HCT116 (cell line): ENCODE measurements at regions not wholly inside any gene's neighbourhood (a gene's known extent, or its start where the extent isn't known, plus 50 kb on each side); places are given as distances from the start of the nearest gene placed in this dataset.
A peak's percentile ranks its signal among the peaks of the same experiment; 100 is the strongest.

ENCODE experiments used
- ATAC-seq: fragments of 200-7000 bp; cut with Tn5 transposase; 2 replicates; pipeline ENCODE4 v1.9.1; 2020; ENCODE audit warnings: mild to moderate bottlenecking, moderate library complexity
- BruUV-seq: library from RNA; stranded (reverse); fragments of 400-500 nt; replicated peaks from 2 replicates; lab custom pipeline; 2021; lab: Mats Ljungman, UMichigan
- CTCF ChIA-PET: fragments of 300-600 bp; sonication (Branson Sonifier 250); formaldehyde crosslinking; loops from one replicate; lab custom pipeline; 2021; ENCODE audit warnings: antibody characterized with exemption; lab: Charles Lee
- POLR2A ChIA-PET: fragments of 300-600, 350-600 bp; sonication (Branson Sonifier 250); formaldehyde crosslinking; loops from one replicate; lab custom pipeline; 2021; ENCODE audit warnings: antibody characterized with exemption; lab: Charles Lee
- RAD21 ChIA-PET, 2 experiments: fragments of 300-600 bp; sonication (Branson Sonifier 250); formaldehyde crosslinking; loops; one replicate each; lab custom pipeline; 2023; ENCODE audit warnings: low total read pairs in 2 of 2; ENCODE audit not compliant: uncharacterized antibody in 2 of 2, unreplicated experiment in 2 of 2, low non-redundant PET in 1 of 2; lab: Charles Lee
- DNase-seq: peaks from one replicate; pipeline ENCODE4 v3.0.0-alpha.2; 2010; ENCODE audit warnings: low read depth, low spot score
- H2AFZ ChIP-seq: fragments of 200-600 bp; shearing (Covaris generic), sonication (generic); 2 replicates; pipeline ENCODE4 v1.6.1; 2017; ENCODE audit warnings: low read depth, mixed run types, mixed read lengths, antibody characterized with exemption, low read length; ENCODE audit not compliant: poor library complexity, severe bottlenecking
- H3K27ac ChIP-seq: 2 replicates; pipeline ENCODE4 v1.5.1; 2012; ENCODE audit warnings: low read depth, low read length
- H3K27me3 ChIP-seq: fragments of 200-600 bp; sonication (generic); 2 replicates; pipeline ENCODE4 v1.6.1; 2016; ENCODE audit warnings: mixed run types, low read length, mixed read lengths; ENCODE audit not compliant: insufficient read depth
- H3K36me3 ChIP-seq, 2 experiments: fragments of 200-500 bp in 1 of 2; fragments of 200-600 bp in 1 of 2; sonication (Bioruptor generic) in 1 of 2; sonication (generic) in 1 of 2; 2 replicates each; pipeline versions ENCODE4 v1.5.1 to v1.6.1; 2014 to 2016; ENCODE audit warnings: low read length in 2 of 2, inconsistent platforms in 1 of 2, mixed read lengths in 1 of 2, mixed run types in 1 of 2; ENCODE audit not compliant: insufficient read depth in 2 of 2, control insufficient read depth in 1 of 2
- H3K4me1 ChIP-seq, 2 experiments: fragments of 200-600 bp in 1 of 2; sonication (generic) in 1 of 2; 2 replicates each; pipeline versions ENCODE4 v1.5.1 to v1.6.1; 2012 to 2017; ENCODE audit warnings: low read length in 2 of 2, inconsistent platforms in 1 of 2, mild to moderate bottlenecking in 1 of 2, mixed read lengths in 1 of 2, mixed run types in 1 of 2, moderate library complexity in 1 of 2; ENCODE audit not compliant: insufficient read depth in 2 of 2, control insufficient read depth in 1 of 2
- H3K4me2 ChIP-seq: fragments of 200-600 bp; sonication (generic); 2 replicates; pipeline ENCODE4 v1.6.1; 2017; ENCODE audit warnings: mixed run types, low read length, mixed read lengths
- H3K4me3 ChIP-seq, 2 experiments: fragments of 200-600 bp in 1 of 2; sonication (generic) in 1 of 2; replicated peaks in 1 of 2; 2 replicates each; pipeline ENCODE4 v1.5.1; 2011 to 2016; ENCODE audit warnings: low read length in 2 of 2, control low read depth in 1 of 2, low read depth in 1 of 2, mild to moderate bottlenecking in 1 of 2, mixed read lengths in 1 of 2, mixed run types in 1 of 2
- H3K79me2 ChIP-seq: fragments of 200-600 bp; sonication (generic); 2 replicates; pipeline ENCODE4 v1.6.1; 2017; ENCODE audit warnings: mild to moderate bottlenecking, mixed run types, low read length, moderate library complexity, mixed read lengths; ENCODE audit not compliant: insufficient read depth
- H3K9ac ChIP-seq: fragments of 200-600 bp; sonication (generic); 2 replicates; pipeline ENCODE4 v1.6.1; 2016; ENCODE audit warnings: low read length, mixed read lengths
- H3K9me2 ChIP-seq: fragments of 200-600 bp; sonication (generic), shearing (Covaris generic); 2 replicates; pipeline ENCODE4 v1.6.1; 2017; ENCODE audit warnings: mixed run types, mild to moderate bottlenecking, moderate library complexity; ENCODE audit not compliant: insufficient read depth
- H3K9me3 ChIP-seq, 2 experiments: fragments of 200-500 bp in 1 of 2; fragments of 200-600 bp in 1 of 2; sonication (Bioruptor generic) in 1 of 2; sonication (generic) in 1 of 2; 2 replicates each; pipeline ENCODE4 v1.6.1; 2014 to 2017; ENCODE audit warnings: low read length in 2 of 2, mixed read lengths in 2 of 2, inconsistent platforms in 1 of 2, low read depth in 1 of 2, mild to moderate bottlenecking in 1 of 2, mixed run types in 1 of 2, moderate library complexity in 1 of 2; ENCODE audit not compliant: control insufficient read depth in 1 of 2, insufficient read depth in 1 of 2
- H4K20me1 ChIP-seq: fragments of 200-600 bp; sonication (generic), shearing (Covaris generic); 2 replicates; pipeline ENCODE4 v1.6.1; 2017; ENCODE audit warnings: mixed run types, mild to moderate bottlenecking, moderate library complexity; ENCODE audit not compliant: insufficient read depth
- CBX3 ChIP-seq: IDR thresholded peaks from 2 replicates; pipeline ENCODE4 v1.6.1; 2012; ENCODE audit warnings: low read depth
- CTCF ChIP-seq, 3 experiments: fragments of 200-600 bp in 1 of 3; sonication (generic) in 1 of 3; IDR thresholded peaks in 2 of 3; conservative IDR thresholded peaks in 1 of 3; 2 replicates each; pipeline ENCODE4 v1.5.1; 2012 to 2017; ENCODE audit warnings: low read depth in 2 of 3, low read length in 2 of 3, antibody characterized with exemption in 1 of 3, borderline replicate concordance in 1 of 3, control low read depth in 1 of 3, mild to moderate bottlenecking in 1 of 3, mixed read lengths in 1 of 3, mixed run types in 1 of 3, moderate library complexity in 1 of 3; ENCODE audit not compliant: insufficient read depth in 1 of 3
- ELF1 ChIP-seq: IDR thresholded peaks from 2 replicates; pipeline ENCODE4 v1.6.1; 2012; ENCODE audit warnings: low read depth, borderline replicate concordance
- EZH2 ChIP-seq: fragments of 200-600 bp; sonication (generic); IDR thresholded peaks from 2 replicates; pipeline ENCODE4 v1.6.1; 2017; ENCODE audit warnings: antibody characterized with exemption, mixed run types
- EZH2phosphoT487 ChIP-seq: fragments of 200-600 bp; IDR thresholded peaks from 2 replicates; pipeline ENCODE4 v1.6.1; 2018; ENCODE audit warnings: antibody characterized with exemption, borderline replicate concordance
- FOSL1 ChIP-seq: IDR thresholded peaks from 2 replicates; pipeline ENCODE4 v1.6.1; 2012; ENCODE audit warnings: low read depth
- JUND ChIP-seq: IDR thresholded peaks from 2 replicates; pipeline ENCODE4 v1.6.1; 2012
- POLR2AphosphoS5 ChIP-seq: IDR thresholded peaks from 2 replicates; pipeline ENCODE4 v1.6.1; 2011; ENCODE audit warnings: mild to moderate bottlenecking, low read depth, low read length, moderate library complexity
- RAD21 ChIP-seq: IDR thresholded peaks from 2 replicates; pipeline ENCODE4 v1.6.1; 2012; ENCODE audit warnings: low read depth, mild to moderate bottlenecking
- REST ChIP-seq: IDR thresholded peaks from 2 replicates; pipeline ENCODE4 v1.6.1; 2012; ENCODE audit warnings: low read depth
- SP1 ChIP-seq: IDR thresholded peaks from 2 replicates; pipeline ENCODE4 v1.6.1; 2012; ENCODE audit warnings: low read depth
- SRF ChIP-seq: IDR thresholded peaks from 2 replicates; pipeline ENCODE4 v1.6.1; 2012; ENCODE audit warnings: low read depth
- TCF7L2 ChIP-seq: IDR thresholded peaks from 2 replicates; pipeline ENCODE4 v1.7.0; 2011; ENCODE audit warnings: borderline replicate concordance, inconsistent platforms; ENCODE audit not compliant: insufficient read depth, insufficient read length; ENCODE audit errors: extremely low read depth
- ZFX ChIP-seq: fragments of 450-650 bp; IDR thresholded peaks from 2 replicates; pipeline ENCODE4 v1.6.1; 2017
- ZNF274 ChIP-seq: fragments of 200-500 bp; sonication (Bioruptor generic); IDR thresholded peaks from 2 replicates; pipeline ENCODE4 v1.6.1; 2014; ENCODE audit warnings: mild to moderate bottlenecking, low read depth, low read length, inconsistent platforms
- intact Hi-C: fragments of 100-400 bp; cut with micrococcal nuclease; formaldehyde crosslinking; loops from 2 replicates; pipeline ENCODE4 v1.10.0; 2022

- Histone ChIP-seq H4K20me1 (no peaks in the 10 kb centered on the region), H3K27me3 (no peaks in the 10 kb centered on the region), H3K27ac (peak overlapping the region; percentile 59), H3K4me2 (peak overlapping the region; percentile 65), H3K4me1 (peaks cover 16 to 21% of the 10 kb centered on the region in 2 experiments), H3K4me3 (peak overlapping the region in 1 of 2 experiments; percentile 17; a peak in 1 of 4 replicates), H2AFZ (no peak overlapping the region), H3K36me3 (peaks cover 5 to 11% of the 10 kb centered on the region in 2 experiments; a peak in 3 of 4 replicates), H3K9me2 (no peaks in the 10 kb centered on the region), H3K9ac (0 out of 2 replicates have a peak overlapping the region, but pooled peaks have one; percentile 15), H3K9me3 (no peaks in the 10 kb centered on the region), H3K79me2 (no peaks in the 10 kb centered on the region)
- ChIA-PET POLR2A (interaction anchor here (0.6 to 1.6 kb wide), 3 partner anchors 8 to 14 kb away, joined by 3 to 7 read pairs (median 3); no protein-coding TSS in a partner anchor), RAD21 (interaction anchor here in 1 of 2 experiments (1.4 kb wide), 1 partner anchor 370 kb away, joined by 3 read pairs; no protein-coding TSS in a partner anchor), CTCF (interaction anchor here (0.5 to 3.4 kb wide), 16 partner anchors 8 to 553 kb away, joined by 3 to 31 read pairs (median 6); partner anchors contain the start of gene SRD5A3)
- ATAC-seq (peak; percentile 98), DNase-seq (peak; percentile 87)
- intact Hi-C loops = loop anchor here (1.0 to 10.0 kb wide), 3 partner anchors 137 to 761 kb away; partner anchors contain the start of gene CEP135
- no TSS peak for BruUV-seq
- TF ChIP-seq TCF7L2 (no peak), FOSL1 (peak; percentile 64), EZH2phosphoT487 (no peak), EZH2 (no peak), SP1 (peak; percentile 35; the same call in 1 of the 2 replicates), CBX3 (no peak), SRF (no peak), POLR2AphosphoS5 (no peak), REST (no peak), ZNF274 (no peak), ELF1 (no peak), ZFX (no peak), RAD21 (no peak), CTCF (IDR thresholded peaks at IDR 0.05 in 2 of 3, conservative IDR thresholded peaks at IDR 0.05 in 1 of 3; ENCODE audit: borderline replicate concordance in 1 of 3, insufficient read depth in 1 of 3, low read depth in 2 of 3, low read length in 2 of 3) (no peak), JUND (peak; percentile 75)
- TF ChIP-seq, all 23 proteins: peak for 3
Observed at GRCh38 chr4:55183926-55184599, 58.7 kb upstream of the KDR start.
